ENCODE measurements at regions not wholly inside any gene's neighbourhood (a gene's known extent, or its start where the extent isn't known, plus 50 kb on each side); places are given as distances from the start of the nearest gene placed in this dataset.

GRCh38 chr1:36743286-36744005 lies 260.7 kb upstream of the CSF3R start:
- DNase-seq (ENCODE audit: low read depth in 2 of 2) = no peak

- DNase-seq (ENCODE audit: low read depth in 2 of 2) = no peak
Measured at GRCh38 chr1:36741066-36741465, 258.4 kb upstream of the CSF3R start.

GRCh38 chr1:36740446-36740845 lies 257.7 kb upstream of the CSF3R start:
- no peak for DNase-seq (ENCODE audit: low read depth in 2 of 2)

GRCh38 chr1:36739703-36740289 lies 257.1 kb upstream of the CSF3R start:
- no peak for DNase-seq (ENCODE audit: low read depth in 2 of 2)

- DNase-seq (ENCODE audit: low read depth in 2 of 2) = no peak
Measured at GRCh38 chr1:36738245-36738644, 255.5 kb upstream of the CSF3R start.

GRCh38 chr1:36737767-36738166 lies 255.1 kb upstream of the CSF3R start:
- no peak for DNase-seq (ENCODE audit: low read depth in 2 of 2)

GRCh38 chr1:36737038-36737555 lies 254.4 kb upstream of the CSF3R start:
- no peak for DNase-seq (ENCODE audit: low read depth in 2 of 2)

- no peak for DNase-seq (ENCODE audit: low read depth in 2 of 2)
Measured at GRCh38 chr1:36735939-36736730, 253.4 kb upstream of the CSF3R start.

GRCh38 chr1:36735436-36735835 lies 252.7 kb upstream of the CSF3R start:
- no peak for DNase-seq (ENCODE audit: low read depth in 2 of 2)

GRCh38 chr1:36734356-36734755 lies 251.6 kb upstream of the CSF3R start:
- no peak for DNase-seq (ENCODE audit: low read depth in 2 of 2)

- no peak for DNase-seq (ENCODE audit: low read depth in 2 of 2)
Measured at GRCh38 chr1:36733748-36734147, 251.0 kb upstream of the CSF3R start.

GRCh38 chr1:36732015-36732356 lies 249.3 kb upstream of the CSF3R start:
- DNase-seq (ENCODE audit: low read depth in 2 of 2) = no peak

GRCh38 chr1:36731226-36732014 lies 248.7 kb upstream of the CSF3R start:
- no peak for DNase-seq (ENCODE audit: low read depth in 2 of 2)

- no peak for DNase-seq (ENCODE audit: low read depth in 2 of 2)
Measured at GRCh38 chr1:36730599-36730998, 247.9 kb upstream of the CSF3R start.

- DNase-seq (ENCODE audit: low read depth in 2 of 2) = no peak
Measured at GRCh38 chr1:36729716-36730510, 247.2 kb upstream of the CSF3R start.

GRCh38 chr1:36729289-36729688 lies 246.6 kb upstream of the CSF3R start:
- DNase-seq (ENCODE audit: low read depth in 2 of 2) = no peak

GRCh38 chr1:36728846-36729245 lies 246.1 kb upstream of the CSF3R start:
- DNase-seq (ENCODE audit: low read depth in 2 of 2) = no peak

GRCh38 chr1:36728051-36728450 lies 245.3 kb upstream of the CSF3R start:
- DNase-seq (ENCODE audit: low read depth in 2 of 2) = no peak

- no peak for DNase-seq (ENCODE audit: low read depth in 2 of 2)
Measured at GRCh38 chr1:36725151-36725550, 242.4 kb upstream of the CSF3R start.

GRCh38 chr1:36723813-36724212 lies 241.1 kb upstream of the CSF3R start:
- DNase-seq (ENCODE audit: low read depth in 2 of 2) = no peak

- no peak for DNase-seq (ENCODE audit: low read depth in 2 of 2)
Measured at GRCh38 chr1:36722871-36723270, 240.2 kb upstream of the CSF3R start.

All from stimulated activated CD8-positive, alpha-beta memory T cell treated with anti-CD3 and anti-CD28 coated beads, Interleukin-15, amount 100 ng/mL, for 48 hours (primary cell).